RWPE2 (cell line): ENCODE measurements at regions not wholly inside any gene's neighbourhood (a gene's known extent, or its start where the extent isn't known, plus 50 kb on each side); places are given as distances from the start of the nearest gene placed in this dataset.

Experiments used
- ATAC-seq: fragments of 200-7000 bp; cut with Tn5 transposase; 3 replicates; pipeline ENCODE4 v1.9.1; 2021; ENCODE audit warnings: low read depth
- DNase-seq: peaks from one replicate; pipeline ENCODE4 v3.0.0-alpha.2; 2020; ENCODE audit warnings: low spot score
- H3K27ac ChIP-seq: fragments of 450-650 bp; 2 replicates; pipeline ENCODE4 v1.5.1; 2017; ENCODE audit warnings: mild to moderate bottlenecking; ENCODE audit not compliant: poor library complexity, severe bottlenecking
- H3K27me3 ChIP-seq: fragments of 250-450 bp; sonication (Bioruptor Pico); 2 replicates; pipeline ENCODE4 v1.5.1; 2021; ENCODE audit warnings: mild to moderate bottlenecking, moderate library complexity; ENCODE audit not compliant: insufficient read depth, poor library complexity, severe bottlenecking
- H3K36me3 ChIP-seq: fragments of 250-450 bp; sonication (Bioruptor Pico); 2 replicates; pipeline ENCODE4 v1.5.1; 2020; ENCODE audit warnings: low read depth, mild to moderate bottlenecking, moderate library complexity
- H3K4me1 ChIP-seq: fragments of 250-450 bp; sonication (Bioruptor Pico); 2 replicates; pipeline ENCODE4 v1.5.1; 2021; ENCODE audit warnings: mild to moderate bottlenecking, moderate library complexity; ENCODE audit not compliant: insufficient read depth, poor library complexity, severe bottlenecking
- H3K4me3 ChIP-seq: fragments of 250-450 bp; sonication (Bioruptor Pico); 2 replicates; pipeline ENCODE4 v1.5.1; 2021; ENCODE audit warnings: mild to moderate bottlenecking, moderate library complexity; ENCODE audit not compliant: severe bottlenecking
- H3K9me3 ChIP-seq: fragments of 250-450 bp; sonication (Bioruptor Pico); 2 replicates; pipeline ENCODE4 v1.5.1; 2021; ENCODE audit warnings: mild to moderate bottlenecking, moderate library complexity; ENCODE audit not compliant: severe bottlenecking
- CTCF ChIP-seq: fragments of 450-650 bp; IDR thresholded peaks from one replicate; pipeline ENCODE4 v1.5.1; 2017; ENCODE audit warnings: mild to moderate bottlenecking, moderate library complexity; ENCODE audit not compliant: poor library complexity, severe bottlenecking

DNA sequence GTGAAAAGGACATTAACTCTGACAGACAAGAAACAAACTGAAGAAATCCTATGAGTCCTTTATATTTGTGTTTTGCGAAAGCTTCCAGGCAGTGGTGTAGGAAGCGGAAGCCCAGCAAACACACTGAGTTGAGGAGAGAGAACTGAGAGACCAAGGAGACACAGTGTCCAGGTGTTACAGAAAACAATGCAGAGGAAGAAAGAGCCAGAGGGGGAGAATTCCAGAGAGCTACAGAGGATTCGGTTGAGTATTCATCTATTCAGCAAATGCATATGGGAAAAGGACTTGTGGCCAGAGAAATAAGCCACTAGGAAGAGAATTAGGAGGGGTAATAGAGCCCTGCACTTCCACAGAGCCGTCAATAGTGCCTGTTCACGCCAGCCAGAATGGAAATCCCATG is 183.5 kb downstream of the LIG4 start:
- Histone ChIP-seq H3K27ac (no peak overlapping the region), H3K9me3 (no peaks in the 10 kb centered on the region), H3K4me1 (no peaks in the 10 kb centered on the region), H3K4me3 (no peak overlapping the region), H3K27me3 (no peaks in the 10 kb centered on the region), H3K36me3 (no peaks in the 10 kb centered on the region)
- ATAC-seq = no peak
- no peak for TF ChIP-seq CTCF
- no peak for DNase-seq

DNA sequence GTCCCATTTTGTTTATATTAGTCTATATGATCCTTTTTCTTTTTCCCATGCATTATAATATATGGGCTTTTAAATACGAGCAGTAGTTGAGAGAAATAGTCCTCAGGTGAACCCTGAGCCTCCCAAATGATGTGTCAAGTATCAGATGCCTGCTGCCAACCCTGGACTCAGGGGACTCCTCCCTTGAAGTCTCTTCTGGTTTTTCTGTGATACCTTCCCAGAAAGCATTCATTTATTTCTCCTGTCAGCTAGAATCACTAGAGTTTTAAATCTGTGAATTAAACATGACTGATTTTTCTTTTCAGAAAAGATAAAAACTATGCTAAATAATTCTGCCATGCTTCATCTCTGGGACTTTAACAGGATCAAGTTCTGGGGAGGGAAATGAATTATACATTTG is 184.6 kb downstream of the LIG4 start:
- no peak for DNase-seq
- H3K27me3 ChIP-seq = no peaks in the 10 kb centered on the region
- H3K9me3 ChIP-seq = no peaks in the 10 kb centered on the region
- H3K36me3 ChIP-seq = no peaks in the 10 kb centered on the region
- TF ChIP-seq CTCF = no peak
- ATAC-seq = no peak
- no peak overlapping the region for H3K4me3 ChIP-seq
- H3K27ac ChIP-seq = no peak overlapping the region
- no peaks in the 10 kb centered on the region for H3K4me1 ChIP-seq

- DNase-seq = no peak
- H3K4me1 ChIP-seq = no peaks in the 10 kb centered on the region
- no peaks in the 10 kb centered on the region for H3K9me3 ChIP-seq
- ATAC-seq = no peak
- no peak overlapping the region for H3K4me3 ChIP-seq
- no peaks in the 10 kb centered on the region for H3K27me3 ChIP-seq
- no peak overlapping the region for H3K27ac ChIP-seq
- H3K36me3 ChIP-seq = no peaks in the 10 kb centered on the region
- TF ChIP-seq CTCF = no peak
These were observed 188.5 kb downstream of the LIG4 start for GRCh38 chr13:108026680-108027410.

- DNase-seq (no peak), ATAC-seq (no peak)
- Histone ChIP-seq H3K4me1 (no peaks in the 10 kb centered on the region), H3K27ac (no peak overlapping the region), H3K36me3 (no peaks in the 10 kb centered on the region), H3K27me3 (no peaks in the 10 kb centered on the region), H3K4me3 (no peak overlapping the region), H3K9me3 (no peaks in the 10 kb centered on the region)
- no peak for TF ChIP-seq CTCF
These were observed 195.3 kb downstream of the LIG4 start for GRCh38 chr13:108020027-108020426.

GRCh38 chr13:108018371-108018870 is 196.9 kb downstream of the LIG4 start:
- TF ChIP-seq CTCF = no peak
- ATAC-seq (no peak), DNase-seq (no peak)
- Histone ChIP-seq H3K4me3 (no peak overlapping the region), H3K4me1 (no peaks in the 10 kb centered on the region), H3K27me3 (no peaks in the 10 kb centered on the region), H3K9me3 (no peaks in the 10 kb centered on the region), H3K27ac (no peak overlapping the region), H3K36me3 (no peaks in the 10 kb centered on the region)
